Activated T-cell treated with anti-CD3 and anti-CD28 coated beads, Interleukin-2, amount 50 U/mL, for 48 hours (primary cell): ENCODE measurements at regions not wholly inside any gene's neighbourhood (a gene's known extent, or its start where the extent isn't known, plus 50 kb on each side); places are given as distances from the start of the nearest gene placed in this dataset.
"Not testable (repeated sequence)": the region's sequence is repeated elsewhere in the genome, so short reads cannot be mapped to it uniquely, and the experiment has no call there.

Experiments
- DNase-seq, 2 experiments: peaks; one replicate each; pipeline ENCODE4 v3.0.0-alpha.2; 2020

DNA sequence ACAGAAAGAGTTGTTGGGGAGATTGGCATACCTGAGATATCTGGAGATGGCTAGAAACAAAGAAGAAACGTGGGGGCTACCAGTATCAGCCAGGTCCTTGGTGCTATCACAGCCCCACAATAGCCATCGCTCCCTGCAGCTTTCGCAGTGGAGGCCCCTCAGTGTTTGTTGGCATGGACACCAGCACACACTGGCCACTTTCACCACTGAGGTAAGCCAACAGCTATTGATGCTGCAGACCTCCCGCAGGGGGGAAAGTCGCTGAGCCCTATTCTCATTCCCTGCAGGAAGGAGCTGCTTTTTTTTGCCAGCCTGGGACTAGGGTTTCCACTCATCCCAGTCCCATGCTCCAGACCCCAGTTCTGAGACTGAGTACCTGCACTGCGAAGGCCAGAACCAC lies 879.2 kb upstream of the IGFBP7 start:
- DNase-seq, result no peak

GRCh38 chr4:57985161-57985560 lies 875.0 kb upstream of the IGFBP7 start:
- no peak for DNase-seq

GRCh38 chr4:57981123-57981522 lies 870.9 kb upstream of the IGFBP7 start:
- no peak for DNase-seq

DNA sequence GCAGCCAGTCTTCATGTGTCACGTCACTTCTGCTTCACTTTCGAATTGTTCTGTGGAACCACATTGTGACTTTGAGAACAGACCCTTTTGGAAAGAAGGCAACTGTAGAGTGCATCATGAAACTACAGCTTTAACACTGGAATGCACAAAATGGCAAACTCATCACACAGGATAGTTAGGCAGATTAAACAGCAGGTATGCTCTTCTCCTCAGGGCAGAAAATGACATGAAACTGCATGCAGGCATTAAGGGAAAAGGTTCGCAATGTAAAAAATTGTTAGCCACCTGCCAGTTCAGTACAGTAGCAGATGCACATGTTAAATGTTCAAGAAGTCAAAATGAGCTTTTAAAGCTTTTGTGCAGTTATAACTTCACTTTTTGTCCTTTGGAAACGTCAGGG lies 864.6 kb upstream of the IGFBP7 start:
- DNase-seq, result no peak

- no peak for DNase-seq
These were observed 863.6 kb upstream of the IGFBP7 start for GRCh38 chr4:57973819-57974218.

DNA sequence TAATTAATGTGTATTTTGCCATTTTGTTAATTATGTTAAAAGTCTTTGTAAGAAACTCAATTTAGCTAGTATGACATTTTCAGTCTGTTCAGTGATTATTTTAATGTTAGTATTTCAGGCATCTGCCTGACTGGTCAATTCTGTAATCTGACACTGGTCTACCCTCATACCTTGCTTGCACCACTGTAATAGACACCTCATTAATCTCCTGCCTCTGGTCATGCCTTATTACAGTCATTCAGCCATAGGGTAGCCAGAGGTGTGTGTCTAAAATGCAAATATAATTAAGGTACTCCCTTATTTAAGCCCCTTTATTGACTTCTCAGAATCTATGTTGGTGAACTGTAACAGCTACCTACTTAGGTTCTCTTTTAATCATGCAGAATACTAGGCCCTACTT lies 861.1 kb upstream of the IGFBP7 start:
- no peak for DNase-seq

- DNase-seq, result no peak
These were observed 857.0 kb upstream of the IGFBP7 start for GRCh38 chr4:57966987-57967760.

- DNase-seq, result not testable (repeated sequence)
These were observed 855.2 kb upstream of the IGFBP7 start for GRCh38 chr4:57965431-57965830.

DNA sequence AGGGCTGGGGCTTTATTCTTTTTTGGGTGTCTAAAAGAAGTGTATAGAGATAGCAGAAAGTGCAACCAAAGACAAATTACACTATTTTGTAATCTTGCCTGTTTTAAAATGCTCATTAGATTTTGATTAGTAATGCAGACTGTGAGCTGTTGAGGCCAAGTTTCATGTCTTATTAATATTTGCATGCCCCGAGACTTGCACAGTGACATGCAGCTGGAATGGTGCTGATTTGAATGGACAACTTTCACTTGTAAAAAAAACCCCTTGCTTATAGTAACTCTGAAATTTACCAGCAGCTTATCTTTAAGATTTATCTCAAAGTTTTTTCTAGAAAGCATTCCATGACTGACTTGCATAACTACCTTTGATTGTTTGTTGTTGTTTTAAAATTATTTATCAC lies 835.1 kb upstream of the IGFBP7 start:
- no peak for DNase-seq

GRCh38 chr4:57943682-57944081 lies 833.5 kb upstream of the IGFBP7 start:
- DNase-seq, result no peak

- DNase-seq, result not testable (repeated sequence)
These were observed 827.1 kb upstream of the IGFBP7 start for GRCh38 chr4:57937326-57937725.

DNA sequence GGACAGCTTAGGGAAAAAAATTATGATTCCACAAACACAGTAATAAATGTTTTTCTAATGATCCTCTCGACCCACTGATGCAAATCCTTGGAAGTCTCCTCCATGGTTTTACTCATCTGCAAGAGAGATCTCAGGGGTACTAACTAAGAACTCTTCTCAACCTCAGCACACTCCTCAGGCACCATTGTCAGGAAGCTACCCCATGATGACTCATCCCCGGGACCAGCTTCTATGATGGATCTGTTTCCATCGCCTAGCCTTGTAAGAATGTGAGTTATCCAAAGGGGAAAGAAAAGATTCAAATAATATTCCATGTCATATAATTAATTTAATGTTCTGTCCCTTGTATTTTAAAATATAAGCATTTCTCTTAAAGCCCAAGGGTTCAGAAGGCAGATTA lies 816.1 kb upstream of the IGFBP7 start:
- no peak for DNase-seq

DNA sequence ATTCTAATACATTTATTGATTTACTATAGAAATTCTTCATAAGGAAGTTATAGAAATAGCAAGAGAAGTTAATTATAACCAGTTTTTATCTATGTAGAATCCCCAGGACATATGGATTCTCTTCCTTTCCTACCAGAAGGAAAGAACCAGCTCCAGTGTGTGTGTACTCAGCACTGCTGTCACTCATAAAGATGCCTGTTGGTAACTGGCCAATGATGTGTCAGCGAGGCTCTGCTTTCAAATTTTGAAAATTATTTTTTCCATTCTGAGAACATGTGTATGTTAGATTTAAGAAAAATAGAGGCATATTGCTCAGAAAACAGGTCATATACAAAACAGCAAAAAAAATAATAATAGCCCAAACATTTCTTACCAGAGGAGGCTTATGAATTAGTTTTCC lies 814.8 kb upstream of the IGFBP7 start:
- no peak for DNase-seq

DNA sequence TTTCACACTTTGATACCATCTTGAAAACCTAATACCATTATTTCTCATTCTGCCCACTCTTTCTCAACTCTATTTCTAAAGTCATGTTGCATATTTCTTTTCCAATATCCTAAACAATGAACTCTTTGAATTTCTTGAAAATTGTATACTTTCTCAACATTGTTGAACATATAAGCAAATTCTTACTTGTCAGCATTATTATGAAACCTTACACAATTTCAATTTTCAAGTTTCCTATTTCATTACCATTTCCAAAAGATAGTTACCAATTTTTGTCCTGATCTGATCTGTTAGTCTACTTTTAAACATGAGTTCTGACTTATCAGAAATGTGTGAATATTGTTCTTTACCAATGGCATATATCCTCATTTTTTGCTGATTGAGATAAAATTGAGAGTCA lies 806.3 kb upstream of the IGFBP7 start:
- DNase-seq, result no peak

- DNase-seq, result no peak
These were observed 801.0 kb upstream of the IGFBP7 start for GRCh38 chr4:57911203-57911602.

DNA sequence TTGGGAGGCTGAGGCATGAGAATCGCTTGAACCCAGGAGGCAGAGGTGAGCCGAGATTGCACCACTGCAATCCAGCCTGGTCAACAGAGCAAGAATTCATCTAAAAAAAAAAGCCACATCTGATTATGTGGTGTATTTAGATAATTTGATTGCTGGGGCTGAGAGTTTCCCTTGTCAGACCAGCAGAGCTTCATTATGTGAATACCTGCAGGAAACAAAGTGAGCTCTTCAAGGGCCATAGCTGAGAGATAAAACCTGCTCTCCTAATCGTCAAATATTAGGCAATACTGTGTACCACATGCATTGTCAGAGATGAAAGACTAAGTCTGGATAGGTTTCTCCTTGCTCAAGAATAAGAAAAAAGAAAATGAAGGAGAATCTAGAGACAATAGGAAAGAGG lies 800.0 kb upstream of the IGFBP7 start:
- no peak for DNase-seq

DNA sequence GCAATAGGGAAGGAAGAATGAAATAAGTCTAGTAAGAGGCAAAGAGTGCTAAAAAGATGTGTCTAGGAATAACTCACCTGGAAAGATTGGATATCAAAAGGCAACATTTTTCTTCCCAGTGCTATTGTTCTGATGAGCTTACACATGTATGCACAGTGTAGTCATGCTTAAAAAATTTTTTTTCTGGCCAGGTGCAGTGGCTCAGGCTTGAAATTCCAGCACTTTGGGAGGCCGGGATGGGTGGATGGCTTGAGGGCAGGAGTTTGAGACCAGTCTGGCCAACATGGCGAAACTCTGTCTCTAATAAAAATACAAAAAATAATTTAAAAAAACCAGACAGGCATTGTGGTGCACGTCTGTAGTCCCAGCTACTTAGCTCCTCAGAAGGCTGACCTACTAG lies 795.8 kb upstream of the IGFBP7 start:
- no peak for DNase-seq

DNA sequence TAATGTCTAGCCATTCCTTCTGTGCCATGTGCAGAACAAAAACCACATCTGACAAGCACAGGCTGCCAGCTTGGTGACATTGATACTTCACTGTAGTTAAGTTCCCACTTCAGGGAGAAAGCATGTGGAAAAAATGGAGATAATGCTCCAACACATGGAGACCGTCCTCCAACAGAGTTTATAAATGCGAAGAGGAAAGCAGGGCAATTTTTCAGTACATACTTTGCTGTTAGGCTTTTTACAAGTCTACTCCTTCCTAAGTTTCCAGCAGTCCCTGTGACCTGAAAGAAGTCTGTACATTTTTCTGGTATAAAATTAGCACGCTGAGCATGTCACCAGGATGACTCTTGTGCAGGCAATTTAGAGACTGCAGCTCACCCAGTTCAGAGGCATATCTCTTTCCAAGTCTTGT lies 766.9 kb upstream of the IGFBP7 start:
- no peak for DNase-seq

DNA sequence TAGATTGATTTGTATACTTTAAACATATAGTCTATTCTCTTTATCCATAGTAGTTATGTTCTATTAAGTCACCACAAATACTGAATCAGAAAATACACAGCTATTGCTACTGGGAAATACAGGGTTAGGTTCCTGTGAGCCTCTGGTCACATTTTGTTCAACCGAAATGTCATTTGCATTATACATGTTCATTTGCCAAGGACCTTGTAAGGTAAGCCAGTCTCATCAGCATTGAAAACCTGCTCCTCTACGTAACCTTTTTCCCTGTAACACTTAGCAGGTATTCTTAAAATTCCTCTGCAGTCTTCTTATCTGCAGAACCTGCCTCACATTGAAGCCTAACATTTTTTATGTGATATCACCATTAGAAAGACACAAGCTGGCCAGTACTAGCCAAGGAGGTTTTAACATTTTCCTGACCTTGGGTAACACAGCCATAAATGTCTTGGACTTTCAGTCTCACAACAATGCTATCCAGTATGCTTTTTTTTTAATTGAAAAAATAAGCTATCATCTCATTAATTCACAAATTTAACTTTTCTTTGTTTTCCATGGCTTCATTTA lies 765.7 kb upstream of the IGFBP7 start:
- DNase-seq, result no peak

DNA sequence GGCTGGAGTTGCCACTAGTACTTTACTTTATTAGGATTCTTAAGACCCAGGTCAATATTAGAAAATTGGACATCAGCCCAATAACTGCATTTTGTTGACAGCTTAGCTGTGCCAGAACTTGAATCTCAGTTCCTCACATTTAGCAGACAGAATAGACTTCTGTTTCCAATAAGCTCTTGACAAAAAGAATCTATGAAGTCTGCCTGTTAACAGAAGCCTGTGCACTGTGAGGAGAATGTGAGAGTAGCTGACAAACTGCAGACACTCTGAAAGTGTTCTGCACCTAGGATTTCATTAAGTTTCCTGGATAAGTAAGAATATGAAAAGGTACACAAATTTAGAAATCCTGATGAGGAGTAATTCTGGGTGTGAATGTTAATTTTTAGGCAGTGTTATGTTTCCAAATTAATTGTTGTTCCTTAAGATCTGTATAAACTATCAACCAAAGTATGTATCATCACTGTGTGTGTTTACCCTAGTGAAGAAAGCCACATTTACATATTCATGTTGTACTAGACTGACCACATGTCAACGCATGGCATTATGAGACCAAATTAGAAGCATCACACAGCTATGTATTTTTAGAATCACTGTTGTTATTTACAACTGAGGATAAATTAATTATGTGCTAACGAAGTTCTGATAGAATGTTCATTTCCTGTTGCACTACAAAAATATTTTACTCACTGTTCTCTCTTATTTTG lies 756.4 kb upstream of the IGFBP7 start:
- DNase-seq, result no peak

DNA sequence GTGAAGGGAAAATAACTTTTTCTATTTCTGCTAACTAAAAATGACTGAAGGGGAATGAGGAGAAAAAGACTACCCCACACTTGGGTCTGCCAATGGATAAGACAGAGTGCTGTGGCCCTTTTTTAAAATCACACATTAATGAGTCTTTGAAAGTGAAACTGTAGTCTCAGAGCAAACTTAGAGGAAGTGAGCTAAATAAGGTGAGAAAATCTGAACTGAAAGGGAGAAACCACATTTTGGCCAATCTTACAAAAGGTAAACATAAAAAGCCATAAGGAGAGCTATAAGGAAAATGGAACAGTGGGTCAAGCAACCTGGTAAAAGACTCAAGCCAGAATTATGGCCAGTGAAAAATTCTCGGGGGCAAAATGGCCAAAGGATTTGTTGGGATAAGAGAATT lies 755.1 kb upstream of the IGFBP7 start:
- DNase-seq, result no peak

- no peak for DNase-seq
These were observed 744.6 kb upstream of the IGFBP7 start for GRCh38 chr4:57854748-57855147.

- DNase-seq, result no peak
These were observed 740.0 kb upstream of the IGFBP7 start for GRCh38 chr4:57850141-57850540.

GRCh38 chr4:57832083-57832482 lies 721.9 kb upstream of the IGFBP7 start:
- no peak for DNase-seq
